ENCODE measurements at regions not wholly inside any gene's neighbourhood (a gene's known extent, or its start where the extent isn't known, plus 50 kb on each side); places are given as distances from the start of the nearest gene placed in this dataset.
A peak's percentile ranks its signal among the peaks of the same experiment; 100 is the strongest.
"Not testable (repeated sequence)": the region's sequence is repeated elsewhere in the genome, so short reads cannot be mapped to it uniquely, and the experiment has no call there.

GRCh38 chr5:107774316-107774715 is 103.6 kb upstream of the EFNA5 start:
- intact Hi-C loops (cut with DNase I) = no loop called here
- DNase-seq (ENCODE audit: low spot score) = no peak

DNA sequence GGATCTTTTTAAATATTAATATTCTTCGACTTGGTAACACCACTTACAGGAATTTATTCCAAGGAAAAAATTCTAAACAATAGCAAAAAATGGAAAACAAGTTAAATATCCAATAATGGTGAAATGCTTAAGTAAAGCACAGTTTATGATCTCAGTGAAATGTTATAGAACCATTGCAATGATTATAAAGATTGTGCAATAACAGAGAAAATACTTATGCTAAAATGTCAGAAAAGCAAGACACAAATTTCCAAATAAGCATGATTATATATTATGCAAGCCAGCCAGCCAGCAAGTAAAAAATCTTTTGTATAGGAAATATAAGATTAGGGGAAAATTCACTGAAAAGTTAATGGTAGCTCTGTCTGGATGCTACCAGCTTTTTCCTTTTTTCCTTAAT is 102.7 kb upstream of the EFNA5 start:
- DNase-seq (ENCODE audit: low spot score) = no peak
- intact Hi-C loops (cut with DNase I) = no loop called here

DNA sequence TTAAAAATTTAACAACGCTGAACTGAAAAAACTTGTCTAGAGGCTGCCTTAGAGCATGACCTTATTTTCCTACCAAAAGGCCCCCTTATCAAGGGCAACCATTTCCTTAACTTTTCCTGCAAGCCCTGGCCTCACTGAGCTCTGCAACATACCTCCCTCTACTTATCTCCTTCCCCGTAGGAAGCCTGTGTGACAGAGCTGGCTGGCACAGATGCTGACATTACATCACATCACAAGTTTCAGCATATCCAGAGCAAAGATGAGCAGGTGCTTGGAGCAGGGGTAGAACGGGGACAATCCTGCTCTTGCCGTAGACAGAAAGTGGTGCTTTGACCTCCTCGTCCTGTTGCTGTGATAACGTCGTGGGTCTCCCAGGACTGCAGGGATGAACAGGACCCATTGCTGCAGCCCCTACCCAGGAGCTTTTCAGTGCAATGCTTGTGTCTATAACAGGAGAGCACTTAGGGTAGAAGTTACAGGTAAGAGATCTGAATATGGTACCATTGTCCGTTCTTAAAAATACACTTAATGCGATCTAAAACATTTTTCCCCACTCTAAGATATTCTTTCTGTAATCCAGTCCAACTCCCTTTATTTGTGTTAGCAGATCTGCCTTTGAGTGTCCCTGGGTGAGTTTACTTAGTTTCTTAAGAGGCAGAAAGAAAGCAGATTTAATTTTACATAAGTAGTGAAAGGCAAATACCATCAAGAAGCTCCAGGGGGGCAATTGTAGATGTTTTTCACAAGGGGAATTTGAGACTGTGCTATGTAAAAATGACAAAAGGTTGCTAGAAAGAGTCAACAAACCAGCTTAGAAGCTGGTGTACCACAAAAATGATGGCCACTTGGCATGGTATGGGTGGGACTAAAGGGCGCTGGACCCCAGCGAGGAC is 101.9 kb upstream of the EFNA5 start:
- peak; percentile 75 for DNase-seq (ENCODE audit: low spot score)
- intact Hi-C loops (cut with DNase I) = no loop called here

GRCh38 chr5:107771926-107772325 is 101.2 kb upstream of the EFNA5 start:
- DNase-seq (ENCODE audit: low spot score) = no peak
- intact Hi-C loops (cut with DNase I) = no loop called here

DNA sequence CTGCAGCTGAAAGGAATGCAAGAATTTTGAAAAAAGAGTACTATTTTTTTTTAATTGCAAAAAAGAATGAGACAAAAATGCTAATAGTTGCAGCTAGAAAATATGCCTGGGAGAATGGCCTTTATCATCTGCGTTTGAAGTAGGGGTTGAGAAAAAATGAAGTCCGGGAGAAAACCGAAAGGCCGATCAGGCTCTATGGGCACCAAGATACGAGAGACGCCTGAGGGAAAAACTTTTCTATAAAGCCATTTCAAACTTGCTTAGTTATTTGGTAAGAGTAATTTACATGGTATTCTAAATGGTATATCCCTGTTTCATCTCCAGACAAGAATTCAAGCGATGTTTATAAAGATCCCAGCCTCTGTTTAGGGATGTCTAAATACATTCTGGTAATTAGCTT is 99.3 kb upstream of the EFNA5 start:
- intact Hi-C loops (cut with DNase I) = no loop called here
- no peak for DNase-seq (ENCODE audit: low spot score)

DNA sequence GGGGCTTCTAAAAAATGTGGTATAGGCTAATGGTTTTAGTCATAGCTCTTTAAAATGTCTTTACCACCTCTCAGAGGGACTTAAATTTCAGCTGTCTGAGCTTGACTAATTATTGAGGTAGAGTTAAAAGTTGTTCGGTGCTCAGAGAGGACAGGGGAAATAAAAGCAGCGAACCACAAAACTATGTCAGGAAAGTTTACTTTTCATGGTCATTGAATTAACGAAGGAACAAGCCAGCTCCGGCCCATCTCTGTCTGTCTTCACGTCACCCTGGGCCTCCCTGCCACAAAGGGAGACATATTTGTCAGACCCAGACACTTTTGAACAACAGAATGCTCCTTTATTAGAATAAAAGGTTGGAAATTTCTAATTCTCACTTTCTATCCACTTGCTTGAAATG is 98.8 kb upstream of the EFNA5 start:
- intact Hi-C loops (cut with DNase I) = no loop called here
- no peak for DNase-seq (ENCODE audit: low spot score)

DNA sequence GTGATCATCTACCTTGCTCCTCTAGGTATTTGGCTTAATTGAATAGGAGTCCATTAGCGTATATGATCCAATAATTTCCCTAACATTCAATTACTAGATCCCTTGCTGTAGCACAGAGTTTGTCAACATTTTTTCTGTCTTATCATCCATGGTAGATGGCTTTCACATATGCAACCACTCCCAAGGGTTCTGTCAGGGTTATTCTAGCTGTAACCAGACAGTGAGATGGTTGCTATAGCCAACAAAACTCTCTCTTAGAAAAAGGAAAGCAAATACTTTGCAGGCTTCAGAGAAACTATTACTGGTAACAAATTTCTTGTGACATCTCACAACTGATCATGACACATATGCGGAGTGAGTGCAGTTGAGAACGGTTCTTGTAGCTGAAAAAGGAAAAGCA is 96.2 kb upstream of the EFNA5 start:
- DNase-seq (ENCODE audit: low spot score) = no peak
- intact Hi-C loops (cut with DNase I) = no loop called here

DNA sequence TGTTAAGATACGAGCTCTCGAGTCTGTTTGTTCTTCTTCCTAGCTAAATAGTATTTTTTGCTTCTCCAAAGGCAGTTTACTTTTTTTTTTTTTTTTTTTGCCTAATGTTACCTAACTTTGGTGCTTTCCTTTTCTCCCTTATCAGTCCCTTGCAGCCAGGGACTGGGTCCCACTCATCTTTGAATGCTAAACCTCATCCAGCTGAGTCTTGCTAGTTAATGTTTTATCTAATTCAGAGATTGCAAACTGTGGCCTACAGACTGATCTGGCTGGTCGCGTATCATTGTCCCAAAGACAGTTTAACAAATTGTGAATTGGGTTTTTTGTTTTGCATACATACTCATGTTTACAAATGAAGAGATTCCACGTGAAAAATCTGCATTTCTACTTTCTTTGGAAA is 95.7 kb upstream of the EFNA5 start:
- DNase-seq (ENCODE audit: low spot score) = no peak
- intact Hi-C loops (cut with DNase I) = no loop called here

- intact Hi-C loops (cut with DNase I) = no loop called here
- no peak for DNase-seq (ENCODE audit: low spot score)
Observed at GRCh38 chr5:107765805-107766063, 95.0 kb upstream of the EFNA5 start.

GRCh38 chr5:107764976-107765804 is 94.5 kb upstream of the EFNA5 start:
- DNase-seq (ENCODE audit: low spot score) = no peak
- intact Hi-C loops (cut with DNase I) = no loop called here

- intact Hi-C loops (cut with DNase I) = no loop called here
Observed at GRCh38 chr5:107764282-107764681, 93.5 kb upstream of the EFNA5 start.

GRCh38 chr5:107753427-107753826 is 82.7 kb upstream of the EFNA5 start:
- intact Hi-C loops (cut with DNase I) = no loop called here
- DNase-seq (ENCODE audit: low spot score) = no peak

More at GRCh38 chr5:107764282-107764681, 93.5 kb upstream of the EFNA5 start:
- DNase-seq (ENCODE audit: low spot score) = no peak

DNA sequence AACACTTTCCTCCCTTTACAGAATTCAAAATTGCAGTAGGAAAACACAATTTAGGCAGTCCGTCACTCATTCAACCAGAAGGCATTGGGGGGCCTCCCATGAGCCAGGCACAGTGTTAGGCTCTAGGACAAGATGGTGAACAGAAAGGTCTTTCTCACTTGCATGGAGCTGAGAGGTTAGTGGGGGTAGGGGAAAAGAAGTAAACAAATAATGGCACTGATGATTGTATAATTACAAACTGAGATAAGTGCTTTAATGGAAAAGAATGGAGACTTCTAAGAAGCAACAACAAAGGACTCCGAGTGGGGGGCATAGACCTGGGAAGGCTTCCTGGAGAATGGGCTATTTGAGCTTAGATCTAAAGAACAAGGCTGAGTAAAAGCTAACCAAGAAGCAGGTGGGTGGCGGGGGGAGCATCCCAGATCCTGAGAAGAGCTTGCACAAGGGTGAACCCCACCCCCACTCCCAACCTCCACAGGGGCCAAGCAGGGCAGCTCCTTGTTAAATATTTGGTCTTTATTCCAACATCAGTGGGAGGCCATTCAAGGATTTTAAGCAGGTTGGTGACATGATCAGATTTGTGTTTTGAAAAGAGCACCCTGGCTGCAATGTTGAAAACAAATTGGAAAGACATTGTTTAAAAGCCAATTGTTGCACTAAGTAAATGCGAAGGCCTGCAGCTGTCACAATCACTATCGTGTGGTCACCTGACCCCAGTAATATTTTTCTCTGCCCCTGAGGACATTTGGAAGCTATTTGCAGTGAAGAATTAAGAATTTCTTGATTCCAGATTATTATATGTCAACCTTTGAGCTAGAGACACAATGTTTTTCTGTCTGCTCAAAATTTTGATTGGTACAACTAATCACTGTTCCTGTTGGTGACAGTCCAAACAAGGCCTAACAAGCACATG is 73.9 kb upstream of the EFNA5 start:
- intact Hi-C loops (cut with DNase I) = no loop called here
- DNase-seq (ENCODE audit: low spot score) = no peak

GRCh38 chr5:107743373-107744000 is 72.8 kb upstream of the EFNA5 start:
- intact Hi-C loops (cut with DNase I) = no loop called here
- no peak for DNase-seq (ENCODE audit: low spot score)

- intact Hi-C loops (cut with DNase I) = no loop called here
- DNase-seq (ENCODE audit: low spot score) = no peak
Observed at GRCh38 chr5:107739661-107740060, 68.9 kb upstream of the EFNA5 start.

DNA sequence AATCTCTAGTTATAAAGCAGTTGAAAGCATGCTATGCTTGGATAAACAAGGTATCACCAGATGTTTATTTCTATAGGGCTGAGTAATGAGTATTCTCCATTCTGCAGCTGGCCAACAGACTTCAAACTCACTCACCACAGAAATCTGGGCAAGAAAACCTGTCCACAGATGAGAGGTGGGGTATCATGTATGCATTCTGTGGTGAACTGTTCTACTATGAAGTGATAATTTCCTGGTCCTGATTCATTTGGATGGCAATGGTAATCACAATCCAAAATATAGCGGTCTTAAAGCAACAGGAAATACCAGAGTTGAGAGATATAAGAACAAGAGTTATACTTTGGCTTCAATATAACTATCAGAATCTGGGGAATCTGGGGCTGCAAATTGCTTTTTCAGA is 65.9 kb upstream of the EFNA5 start:
- no peak for DNase-seq (ENCODE audit: low spot score)
- intact Hi-C loops (cut with DNase I) = no loop called here

DNA sequence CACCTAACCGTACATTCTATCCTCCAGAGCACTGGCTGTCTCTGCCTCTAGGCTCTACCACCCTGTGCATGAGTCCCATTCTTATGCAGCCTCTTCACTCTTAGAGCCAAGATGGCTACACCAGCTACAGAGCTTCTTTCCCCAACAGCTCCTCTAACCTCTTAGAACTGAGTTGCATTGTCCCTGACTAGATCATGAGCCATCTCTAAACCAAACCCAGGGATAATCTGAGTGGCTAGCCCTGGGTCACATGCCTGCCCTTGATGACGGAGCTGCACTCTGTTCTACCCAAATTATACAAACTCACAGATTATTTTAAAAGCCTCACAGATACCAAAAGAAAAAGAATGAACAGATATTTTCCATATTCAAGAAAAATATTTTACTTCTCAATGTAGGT is 65.4 kb upstream of the EFNA5 start:
- intact Hi-C loops (cut with DNase I); DNase-seq (ENCODE audit: low spot score): not testable (repeated sequence)

GRCh38 chr5:107735558-107735957 is 64.8 kb upstream of the EFNA5 start:
- no peak for DNase-seq (ENCODE audit: low spot score)
- intact Hi-C loops (cut with DNase I) = no loop called here

GRCh38 chr5:107726896-107727295 is 56.2 kb upstream of the EFNA5 start:
- DNase-seq (ENCODE audit: low spot score) = no peak
- intact Hi-C loops (cut with DNase I) = no loop called here

GRCh38 chr5:107724642-107725041 is 53.9 kb upstream of the EFNA5 start:
- intact Hi-C loops (cut with DNase I) = no loop called here
- DNase-seq (ENCODE audit: low spot score) = no peak
